WI38 (cell line): ENCODE measurements at regions not wholly inside any gene's neighbourhood (a gene's known extent, or its start where the extent isn't known, plus 50 kb on each side); places are given as distances from the start of the nearest gene placed in this dataset.

ENCODE experiments used
- H3K4me3 ChIP-seq: 2 replicates; pipeline ENCODE4 v1.5.1; 2011; ENCODE audit warnings: low read depth, mild to moderate bottlenecking, control low read depth, low read length
- CTCF ChIP-seq: IDR thresholded peaks from 2 replicates; pipeline ENCODE4 v1.5.1; 2012; ENCODE audit warnings: low read depth, mild to moderate bottlenecking, control low read depth, low read length

DNA sequence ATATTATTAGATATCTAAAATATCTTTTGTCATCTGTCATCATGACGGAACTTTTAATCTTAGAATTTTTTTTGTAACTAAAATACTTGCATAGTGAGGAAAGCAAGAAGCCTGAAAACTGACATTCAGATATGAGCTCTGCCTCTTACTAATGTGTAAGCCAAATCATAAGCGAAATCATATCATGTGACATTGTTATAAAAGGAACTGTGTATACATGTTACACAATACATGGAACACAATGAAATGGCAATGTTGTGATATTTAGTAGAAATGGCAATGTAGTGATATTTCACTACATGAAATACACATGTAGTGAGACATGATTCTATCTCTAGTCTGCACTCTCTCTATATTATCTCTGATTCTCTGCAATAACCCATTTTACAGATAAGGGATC, 1016.4 kb upstream of the PIK3C3 start:
- H3K4me3 ChIP-seq, result no peak overlapping the region
- TF ChIP-seq CTCF, result no peak

DNA sequence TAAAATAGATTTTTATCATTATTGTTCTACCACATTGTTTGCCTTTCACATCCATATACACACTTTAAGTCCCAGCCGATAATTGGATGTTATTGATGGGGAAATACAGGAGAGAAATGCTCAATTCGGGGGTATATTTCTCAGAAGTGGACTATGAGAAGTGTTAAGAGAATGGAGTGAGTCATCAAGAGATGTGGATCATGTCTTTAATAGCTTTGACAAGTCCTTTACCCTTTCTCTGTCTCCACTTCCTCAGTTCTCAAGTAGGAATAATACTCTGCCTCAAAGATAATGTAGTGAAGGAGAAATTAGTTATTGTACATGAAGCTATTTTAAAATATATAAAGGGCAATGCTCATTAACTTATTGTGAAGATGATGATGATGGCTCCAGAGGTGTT, 1017.6 kb upstream of the PIK3C3 start:
- no peak overlapping the region for H3K4me3 ChIP-seq
- TF ChIP-seq CTCF, result no peak

DNA sequence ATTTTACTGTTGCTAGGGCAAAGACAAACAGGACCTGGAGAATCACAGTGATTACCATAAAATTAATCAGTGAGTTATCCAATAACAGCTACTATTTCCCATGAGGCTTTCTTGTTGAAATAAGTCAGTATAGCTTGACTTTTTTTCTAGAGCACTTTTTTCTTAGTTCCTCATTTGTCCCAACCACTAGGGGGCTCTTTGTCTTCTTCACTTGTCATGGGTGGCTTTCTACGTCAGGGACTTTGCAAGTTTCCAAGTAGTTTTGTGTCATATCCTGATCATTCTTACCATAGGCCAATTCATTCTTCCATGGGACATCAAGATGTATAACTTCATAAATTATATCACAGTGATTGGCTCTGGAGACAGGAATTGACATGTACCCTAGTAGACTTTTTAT, 1019.6 kb upstream of the PIK3C3 start:
- peak; percentile 28; the same call in 1 of the 2 replicates for TF ChIP-seq CTCF

DNA sequence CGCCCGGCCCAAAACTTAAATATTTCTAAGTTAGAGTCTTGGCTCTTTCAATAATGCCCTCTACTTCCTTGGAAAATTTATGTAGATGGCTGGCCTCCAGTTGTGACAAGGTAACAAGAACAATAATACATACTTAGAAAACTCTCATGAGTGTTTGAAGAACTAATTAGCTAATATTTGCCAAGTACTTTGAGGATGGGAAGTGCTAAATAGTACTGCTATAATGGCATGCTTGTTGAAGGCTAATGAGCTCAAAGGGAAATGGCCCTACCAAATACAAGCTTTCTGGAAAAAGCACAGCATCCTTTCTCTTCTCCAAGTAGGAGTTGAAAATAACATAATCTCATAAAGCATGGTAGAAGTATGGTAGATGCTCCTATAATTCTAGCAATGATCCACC, 1022.2 kb upstream of the PIK3C3 start:
- no peak for TF ChIP-seq CTCF
- H3K4me3 ChIP-seq, result no peak overlapping the region

More for the DNA sequence above, 1019.6 kb upstream of the PIK3C3 start:
- H3K4me3 ChIP-seq, result no peak overlapping the region

- H3K4me3 ChIP-seq, result no peak overlapping the region
- no peak for TF ChIP-seq CTCF
Observed at GRCh38 chr18:40930211-40930882, 1024.7 kb upstream of the PIK3C3 start.

GRCh38 chr18:40929399-40929798, 1025.6 kb upstream of the PIK3C3 start:
- TF ChIP-seq CTCF, result no peak
- H3K4me3 ChIP-seq, result no peak overlapping the region

DNA sequence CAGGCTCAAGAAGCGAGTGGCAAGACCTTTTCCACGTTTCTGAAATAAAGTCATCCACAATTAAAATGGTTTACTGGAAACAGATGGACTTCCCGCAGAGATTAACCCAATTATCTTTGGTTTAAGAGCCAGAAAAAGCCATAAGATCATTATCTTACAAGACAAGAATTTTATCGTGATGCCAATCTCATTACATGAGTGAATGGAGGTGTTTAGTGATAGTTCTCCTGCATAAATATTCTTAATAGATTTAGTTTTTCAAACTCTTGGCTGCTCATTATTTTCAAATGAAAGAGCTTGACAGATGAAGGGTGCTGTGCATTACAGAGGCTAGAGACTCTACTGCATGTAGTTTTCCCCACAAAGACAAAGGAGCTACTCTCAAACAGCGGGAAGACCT, 1028.4 kb upstream of the PIK3C3 start:
- TF ChIP-seq CTCF, result no peak
- no peak overlapping the region for H3K4me3 ChIP-seq
